Caco-2 (cell line): ENCODE measurements at regions not wholly inside any gene's neighbourhood (a gene's known extent, or its start where the extent isn't known, plus 50 kb on each side); places are given as distances from the start of the nearest gene placed in this dataset.

Source experiments
- BruUV-seq: library from RNA; stranded (reverse); fragments of 400-500 nt; replicated peaks from 2 replicates; lab custom pipeline; 2021; lab: Mats Ljungman, UMichigan
- CTCF ChIA-PET: fragments of 300-600 bp; sonication (Branson Sonifier 250); formaldehyde crosslinking; loops from one replicate; lab custom pipeline; 2022; ENCODE audit warnings: antibody characterized with exemption; lab: Charles Lee
- POLR2A ChIA-PET: fragments of 300-600 bp; sonication (Branson Sonifier 250); formaldehyde crosslinking; loops from one replicate; lab custom pipeline; 2022; ENCODE audit warnings: antibody characterized with exemption; lab: Charles Lee
- DNase-seq, 2 experiments: peaks; one replicate each; pipeline versions ENCODE4 v3.0.0 to v3.0.0-alpha.2; 2020 to 2022
- H3K27me3 ChIP-seq: replicated peaks from 2 replicates; pipeline ENCODE4 v1.6.0; 2011; ENCODE audit warnings: low read length; ENCODE audit not compliant: control insufficient read depth, insufficient read depth
- H3K36me3 ChIP-seq: 2 replicates; pipeline ENCODE4 v1.5.1; 2011; ENCODE audit warnings: low read length; ENCODE audit not compliant: control insufficient read depth, insufficient read depth
- H3K4me1 ChIP-seq: fragments of 250-450 bp; sonication (Bioruptor Pico); 2 replicates; pipeline ENCODE4 v1.5.1; 2020; ENCODE audit warnings: mild to moderate bottlenecking
- H3K4me3 ChIP-seq: 2 replicates; pipeline ENCODE4 v1.5.1; 2011; ENCODE audit warnings: low read depth, mild to moderate bottlenecking, control low read depth, low read length
- H3K9me3 ChIP-seq: fragments of 250-450 bp; sonication (Bioruptor Pico); 2 replicates; pipeline ENCODE4 v1.5.1; 2020; ENCODE audit warnings: mild to moderate bottlenecking, moderate library complexity
- H3K27ac Mint-ChIP-seq: one replicate; pipeline ENCODE4 v1.8.0; 2022; ENCODE audit warnings: mixed read lengths; ENCODE audit not compliant: unreplicated experiment
- H3K27me3 Mint-ChIP-seq: one replicate; pipeline ENCODE4 v1.8.0; 2022; ENCODE audit warnings: mixed read lengths; ENCODE audit not compliant: insufficient read depth, unreplicated experiment
- H3K36me3 Mint-ChIP-seq: one replicate; pipeline ENCODE4 v1.8.0; 2022; ENCODE audit warnings: mild to moderate bottlenecking, mixed read lengths; ENCODE audit not compliant: insufficient read depth, unreplicated experiment
- H3K4me1 Mint-ChIP-seq: one replicate; pipeline ENCODE4 v1.8.0; 2022; ENCODE audit warnings: low read depth, mixed read lengths; ENCODE audit not compliant: unreplicated experiment
- H3K4me3 Mint-ChIP-seq: one replicate; pipeline ENCODE4 v1.8.0; 2022; ENCODE audit warnings: mild to moderate bottlenecking, moderate library complexity, mixed read lengths; ENCODE audit not compliant: unreplicated experiment
- H3K9me3 Mint-ChIP-seq: one replicate; pipeline ENCODE4 v1.8.0; 2022; ENCODE audit warnings: mixed read lengths; ENCODE audit not compliant: unreplicated experiment
- CTCF ChIP-seq, 2 experiments: fragments of 200-600 bp in 1 of 2; IDR thresholded peaks; 1 replicate in 1 of 2; 2 replicates in 1 of 2; pipeline versions ENCODE4 v1.5.1 to v1.8.0; 2011 to 2022; ENCODE audit warnings: antibody characterized with exemption in 1 of 2, control low read depth in 1 of 2, inconsistent platforms in 1 of 2, low read depth in 1 of 2, low read length in 1 of 2, mild to moderate bottlenecking in 1 of 2, moderate library complexity in 1 of 2; ENCODE audit not compliant: insufficient read depth in 1 of 2, severe bottlenecking in 1 of 2, unreplicated experiment in 1 of 2
- intact Hi-C: fragments of 100-400 bp; cut with micrococcal nuclease; formaldehyde crosslinking; loops from one replicate; pipeline ENCODE4 v1.10.0; 2022; ENCODE audit not compliant: unreplicated experiment

GRCh38 chr2:106609780-106610179 lies 122.6 kb downstream of the CD8B2 start:
- no peaks in the 10 kb centered on the region for H3K4me1 Mint-ChIP-seq
- no peak overlapping the region for H3K4me3 ChIP-seq
- H3K36me3 Mint-ChIP-seq = no peaks in the 10 kb centered on the region
- intact Hi-C loops = no loop called here
- H3K27ac Mint-ChIP-seq = no peak overlapping the region
- no peaks in the 10 kb centered on the region for H3K9me3 Mint-ChIP-seq
- H3K4me3 Mint-ChIP-seq = no peak overlapping the region
- ChIA-PET CTCF (no interaction called here), POLR2A (no interaction called here)
- no TSS peak for BruUV-seq
- H3K36me3 ChIP-seq = no peaks in the 10 kb centered on the region
- H3K9me3 ChIP-seq = no peaks in the 10 kb centered on the region
- H3K27me3 Mint-ChIP-seq = peaks cover 5% of the 10 kb centered on the region
- no peak for DNase-seq
- TF ChIP-seq CTCF (IDR thresholded peaks at IDR 0.05; ENCODE audit: insufficient read depth in 1 of 2, low read depth in 1 of 2, low read length in 1 of 2, severe bottlenecking in 1 of 2, unreplicated experiment in 1 of 2) = no peak
- 0 out of 2 replicates have a peak, but pooled peaks cover 3% of the 10 kb centered on the region for H3K4me1 ChIP-seq
- H3K27me3 ChIP-seq = no peaks in the 10 kb centered on the region

- Histone ChIP-seq H3K4me3 (no peak overlapping the region), H3K36me3 (no peaks in the 10 kb centered on the region), H3K27me3 (no peaks in the 10 kb centered on the region), H3K4me1 (0 out of 2 replicates have a peak, but pooled peaks cover 3% of the 10 kb centered on the region), H3K9me3 (no peaks in the 10 kb centered on the region)
- ChIA-PET CTCF (no interaction called here), POLR2A (no interaction called here)
- Mint-ChIP-seq H3K36me3 (no peaks in the 10 kb centered on the region), H3K27me3 (no peaks in the 10 kb centered on the region), H3K4me3 (no peak overlapping the region), H3K4me1 (no peaks in the 10 kb centered on the region), H3K9me3 (no peaks in the 10 kb centered on the region), H3K27ac (no peak overlapping the region)
- no TSS peak for BruUV-seq
- no peak for DNase-seq
- no peak for TF ChIP-seq CTCF (IDR thresholded peaks at IDR 0.05; ENCODE audit: insufficient read depth in 1 of 2, low read depth in 1 of 2, low read length in 1 of 2, severe bottlenecking in 1 of 2, unreplicated experiment in 1 of 2)
- intact Hi-C loops = no loop called here
These were observed 127.5 kb downstream of the CD8B2 start for GRCh38 chr2:106614511-106615291.

GRCh38 chr2:106618614-106619013 lies 131.4 kb downstream of the CD8B2 start:
- intact Hi-C loops = no loop called here
- no peaks in the 10 kb centered on the region for H3K4me1 Mint-ChIP-seq
- ChIA-PET POLR2A (no interaction called here), CTCF (no interaction called here)
- no peak overlapping the region for H3K27ac Mint-ChIP-seq
- Histone ChIP-seq H3K4me3 (no peak overlapping the region), H3K36me3 (no peaks in the 10 kb centered on the region), H3K4me1 (0 out of 2 replicates have a peak, but pooled peaks cover 3% of the 10 kb centered on the region), H3K9me3 (no peaks in the 10 kb centered on the region), H3K27me3 (no peaks in the 10 kb centered on the region)
- H3K9me3 Mint-ChIP-seq = no peaks in the 10 kb centered on the region
- no TSS peak for BruUV-seq
- H3K4me3 Mint-ChIP-seq = no peak overlapping the region
- H3K36me3 Mint-ChIP-seq = no peaks in the 10 kb centered on the region
- no peaks in the 10 kb centered on the region for H3K27me3 Mint-ChIP-seq
- no peak for DNase-seq
- TF ChIP-seq CTCF (IDR thresholded peaks at IDR 0.05; ENCODE audit: insufficient read depth in 1 of 2, low read depth in 1 of 2, low read length in 1 of 2, severe bottlenecking in 1 of 2, unreplicated experiment in 1 of 2) = no peak
